ENCODE measurements at regions not wholly inside any gene's neighbourhood (a gene's known extent, or its start where the extent isn't known, plus 50 kb on each side); places are given as distances from the start of the nearest gene placed in this dataset.

GRCh38 chr14:98819867-98820206 is 452.2 kb downstream of the BCL11B start:
- TF ChIP-seq FOXM1 (IDR thresholded peaks at IDR 0.05; ENCODE audit: borderline replicate concordance, low read depth) (no peak), EP300 (IDR thresholded peaks at IDR 0.05; ENCODE audit: borderline replicate concordance) (no peak)

- TF ChIP-seq MAX (IDR thresholded peaks at IDR 0.05) (no peak), FOXM1 (IDR thresholded peaks at IDR 0.05; ENCODE audit: borderline replicate concordance, low read depth) (no peak), EGR1 (IDR thresholded peaks at IDR 0.05) (no peak), EP300 (IDR thresholded peaks at IDR 0.05; ENCODE audit: borderline replicate concordance) (no peak), TAF1 (IDR thresholded peaks at IDR 0.05; ENCODE audit: low read depth) (no peak), YY1 (IDR thresholded peaks at IDR 0.05; ENCODE audit: low read depth) (no peak), TCF12 (IDR thresholded peaks at IDR 0.05; ENCODE audit: low read depth) (no peak), USF1 (IDR thresholded peaks at IDR 0.05) (no peak), RAD21 (IDR thresholded peaks at IDR 0.05; ENCODE audit: low read depth) (no peak), ZBTB7A (IDR thresholded peaks at IDR 0.05; ENCODE audit: low read depth) (no peak), CREB1 (IDR thresholded peaks at IDR 0.05; ENCODE audit: low read depth) (no peak), REST (IDR thresholded peaks at IDR 0.05; ENCODE audit: low read depth) (no peak), TEAD4 (IDR thresholded peaks at IDR 0.05) (no peak), NFIC (IDR thresholded peaks at IDR 0.05) (no peak), CEBPB (IDR thresholded peaks at IDR 0.05) (no peak)
Measured at GRCh38 chr14:98822917-98823316, 449.1 kb downstream of the BCL11B start.

GRCh38 chr14:98826618-98827017 is 445.4 kb downstream of the BCL11B start:
- TF ChIP-seq YY1 (IDR thresholded peaks at IDR 0.05; ENCODE audit: low read depth): no peak
- TF ChIP-seq NFIC (IDR thresholded peaks at IDR 0.05): peak; percentile 41; the same call in 1 of the 2 replicates

GRCh38 chr14:98834119-98834518 is 437.9 kb downstream of the BCL11B start:
- TF ChIP-seq EGR1 (IDR thresholded peaks at IDR 0.05): no peak
- no peak for TF ChIP-seq YY1 (IDR thresholded peaks at IDR 0.05; ENCODE audit: low read depth)
- TF ChIP-seq FOXM1 (IDR thresholded peaks at IDR 0.05; ENCODE audit: borderline replicate concordance, low read depth): no peak
- no peak for TF ChIP-seq CREB1 (IDR thresholded peaks at IDR 0.05; ENCODE audit: low read depth)
- no peak for TF ChIP-seq MAX (IDR thresholded peaks at IDR 0.05)
- no peak for TF ChIP-seq ZBTB7A (IDR thresholded peaks at IDR 0.05; ENCODE audit: low read depth)

GRCh38 chr14:98835051-98835824 is 436.8 kb downstream of the BCL11B start:
- no peak for TF ChIP-seq FOXM1 (IDR thresholded peaks at IDR 0.05; ENCODE audit: borderline replicate concordance, low read depth)
- no peak for TF ChIP-seq EP300 (IDR thresholded peaks at IDR 0.05; ENCODE audit: borderline replicate concordance)
- no peak for TF ChIP-seq EGR1 (IDR thresholded peaks at IDR 0.05)
- TF ChIP-seq YY1 (IDR thresholded peaks at IDR 0.05; ENCODE audit: low read depth): no peak
- TF ChIP-seq RAD21 (IDR thresholded peaks at IDR 0.05; ENCODE audit: low read depth): no peak
- TF ChIP-seq TEAD4 (IDR thresholded peaks at IDR 0.05): no peak
- TF ChIP-seq CEBPB (IDR thresholded peaks at IDR 0.05): no peak
- TF ChIP-seq USF1 (IDR thresholded peaks at IDR 0.05): no peak
- no peak for TF ChIP-seq TAF1 (IDR thresholded peaks at IDR 0.05; ENCODE audit: low read depth)
- no peak for TF ChIP-seq CREB1 (IDR thresholded peaks at IDR 0.05; ENCODE audit: low read depth)
- TF ChIP-seq REST (IDR thresholded peaks at IDR 0.05; ENCODE audit: low read depth): no peak
- no peak for TF ChIP-seq NFIC (IDR thresholded peaks at IDR 0.05)
- TF ChIP-seq ZBTB7A (IDR thresholded peaks at IDR 0.05; ENCODE audit: low read depth): no peak
- TF ChIP-seq TCF12 (IDR thresholded peaks at IDR 0.05; ENCODE audit: low read depth): no peak
- no peak for TF ChIP-seq MAX (IDR thresholded peaks at IDR 0.05)

GRCh38 chr14:98835825-98836100 is 436.2 kb downstream of the BCL11B start:
- TF ChIP-seq CEBPB (IDR thresholded peaks at IDR 0.05): no peak
- no peak for TF ChIP-seq REST (IDR thresholded peaks at IDR 0.05; ENCODE audit: low read depth)
- no peak for TF ChIP-seq EGR1 (IDR thresholded peaks at IDR 0.05)
- no peak for TF ChIP-seq RAD21 (IDR thresholded peaks at IDR 0.05; ENCODE audit: low read depth)
- TF ChIP-seq USF1 (IDR thresholded peaks at IDR 0.05): no peak
- no peak for TF ChIP-seq FOXM1 (IDR thresholded peaks at IDR 0.05; ENCODE audit: borderline replicate concordance, low read depth)
- no peak for TF ChIP-seq TAF1 (IDR thresholded peaks at IDR 0.05; ENCODE audit: low read depth)
- TF ChIP-seq NFIC (IDR thresholded peaks at IDR 0.05): no peak
- TF ChIP-seq YY1 (IDR thresholded peaks at IDR 0.05; ENCODE audit: low read depth): no peak
- TF ChIP-seq TEAD4 (IDR thresholded peaks at IDR 0.05): no peak
- TF ChIP-seq ZBTB7A (IDR thresholded peaks at IDR 0.05; ENCODE audit: low read depth): no peak
- no peak for TF ChIP-seq MAX (IDR thresholded peaks at IDR 0.05)
- TF ChIP-seq TCF12 (IDR thresholded peaks at IDR 0.05; ENCODE audit: low read depth): no peak
- no peak for TF ChIP-seq CREB1 (IDR thresholded peaks at IDR 0.05; ENCODE audit: low read depth)
- TF ChIP-seq EP300 (IDR thresholded peaks at IDR 0.05; ENCODE audit: borderline replicate concordance): no peak
